ENCODE measurements at regions not wholly inside any gene's neighbourhood (a gene's known extent, or its start where the extent isn't known, plus 50 kb on each side); places are given as distances from the start of the nearest gene placed in this dataset.

DNA sequence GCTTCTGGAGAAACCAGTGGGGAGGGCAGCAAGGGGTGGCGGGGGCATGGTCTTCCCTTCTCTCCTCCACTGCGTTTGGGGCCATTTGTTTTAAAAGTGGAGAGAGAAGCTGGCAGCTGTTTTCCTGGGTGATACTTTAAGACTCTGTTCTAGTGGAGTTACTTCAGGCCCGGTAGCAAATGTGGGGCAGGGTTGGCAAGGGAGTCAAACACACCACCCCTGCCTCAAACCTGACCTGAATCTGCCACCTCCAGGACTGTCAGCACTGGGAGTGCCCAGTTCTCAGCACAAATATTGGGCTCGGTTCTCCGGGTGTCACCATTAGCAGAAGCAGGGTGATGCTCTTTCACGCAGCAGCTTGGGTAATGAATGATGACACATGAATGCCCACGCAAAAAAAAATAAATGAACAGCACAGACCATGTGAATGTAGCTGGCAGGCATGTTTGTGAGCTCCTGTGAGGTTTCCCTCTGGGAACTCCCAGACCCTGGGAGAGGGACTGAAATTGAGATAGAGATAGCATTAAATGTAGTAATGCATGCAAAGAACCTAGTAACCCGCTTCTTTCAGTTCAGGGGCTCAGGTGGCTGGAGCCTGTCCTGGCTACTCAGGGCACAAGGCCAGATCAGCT is 424.0 kb downstream of the MCTP2 start:
- TF ChIP-seq, protein P1, sequence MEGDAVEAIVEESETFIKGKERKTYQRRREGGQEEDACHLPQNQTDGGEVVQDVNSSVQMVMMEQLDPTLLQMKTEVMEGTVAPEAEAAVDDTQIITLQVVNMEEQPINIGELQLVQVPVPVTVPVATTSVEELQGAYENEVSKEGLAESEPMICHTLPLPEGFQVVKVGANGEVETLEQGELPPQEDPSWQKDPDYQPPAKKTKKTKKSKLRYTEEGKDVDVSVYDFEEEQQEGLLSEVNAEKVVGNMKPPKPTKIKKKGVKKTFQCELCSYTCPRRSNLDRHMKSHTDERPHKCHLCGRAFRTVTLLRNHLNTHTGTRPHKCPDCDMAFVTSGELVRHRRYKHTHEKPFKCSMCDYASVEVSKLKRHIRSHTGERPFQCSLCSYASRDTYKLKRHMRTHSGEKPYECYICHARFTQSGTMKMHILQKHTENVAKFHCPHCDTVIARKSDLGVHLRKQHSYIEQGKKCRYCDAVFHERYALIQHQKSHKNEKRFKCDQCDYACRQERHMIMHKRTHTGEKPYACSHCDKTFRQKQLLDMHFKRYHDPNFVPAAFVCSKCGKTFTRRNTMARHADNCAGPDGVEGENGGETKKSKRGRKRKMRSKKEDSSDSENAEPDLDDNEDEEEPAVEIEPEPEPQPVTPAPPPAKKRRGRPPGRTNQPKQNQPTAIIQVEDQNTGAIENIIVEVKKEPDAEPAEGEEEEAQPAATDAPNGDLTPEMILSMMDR (conservative IDR thresholded peaks at IDR 0.05 in 1 of 2, IDR thresholded peaks at IDR 0.05 in 1 of 2; ENCODE audit: extremely low read depth in 1 of 2, insufficient read depth in 1 of 2, low read depth in 1 of 2, low read length in 2 of 2) = no peak
- TF ChIP-seq EZH2 (IDR thresholded peaks at IDR 0.05; ENCODE audit: borderline replicate concordance, low read length) = no peak
